Eye (tissue), 1 donor: ENCODE measurements at regions not wholly inside any gene's neighbourhood (a gene's known extent, or its start where the extent isn't known, plus 50 kb on each side); places are given as distances from the start of the nearest gene placed in this dataset.

Experiments
- DNase-seq: peaks from one replicate; pipeline ENCODE4 v3.0.0-alpha.2; 2015

DNA sequence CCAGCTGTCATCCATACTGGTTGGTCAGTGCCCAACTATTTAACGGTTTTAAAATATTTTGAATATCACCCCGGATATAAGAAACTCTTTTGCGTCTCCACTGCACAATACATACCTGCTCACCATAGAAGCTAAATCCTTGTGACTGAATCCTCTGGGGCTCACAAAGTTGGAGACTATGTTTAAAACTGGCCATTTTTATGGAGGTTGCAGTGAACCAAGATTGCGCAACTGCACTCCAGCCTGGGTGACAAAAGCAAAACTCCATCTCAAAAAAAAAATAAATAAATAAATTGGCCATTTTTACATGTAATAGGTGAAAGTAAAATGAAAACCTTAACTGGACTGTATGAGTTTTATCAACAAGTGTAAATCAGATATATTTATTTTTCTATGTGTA is 55.6 kb upstream of the TMEM17 start:
- no peak for DNase-seq

DNA sequence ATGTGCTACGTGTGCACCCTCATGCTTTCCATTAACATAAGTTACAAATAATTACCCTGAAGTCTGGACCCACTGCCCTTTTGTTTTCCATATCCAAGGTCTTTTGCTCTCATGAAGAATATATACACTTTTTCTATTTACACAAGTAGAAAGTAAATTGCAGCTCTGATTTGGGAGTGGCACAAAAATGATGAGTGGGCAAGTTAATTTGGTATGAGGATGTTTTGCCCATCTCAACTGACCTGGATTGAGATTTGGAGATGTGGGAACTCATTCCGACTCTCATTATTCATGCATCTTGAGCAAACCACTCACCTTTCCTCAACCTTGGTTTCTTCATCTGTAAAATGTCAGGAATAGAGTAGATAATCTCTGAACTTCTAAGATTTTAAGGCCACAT is 53.6 kb upstream of the TMEM17 start:
- no peak for DNase-seq

GRCh38 chr2:62558743-62559142 is 52.7 kb upstream of the TMEM17 start:
- DNase-seq = no peak

GRCh38 chr2:62556086-62556485 is 50.1 kb upstream of the TMEM17 start:
- DNase-seq = no peak
